GM23338 (cell line): ENCODE measurements at regions not wholly inside any gene's neighbourhood (a gene's known extent, or its start where the extent isn't known, plus 50 kb on each side); places are given as distances from the start of the nearest gene placed in this dataset.

Source experiments
- ATAC-seq: fragments of 200-7000 bp; cut with Tn5 transposase; 3 replicates; pipeline ENCODE4 v1.9.1; 2020
- DNase-seq: peaks from one replicate; pipeline ENCODE4 v3.0.0-alpha.2; 2015; ENCODE audit warnings: low spot score
- H2AFZ ChIP-seq: fragments of 200-600 bp; sonication (generic); 2 replicates; pipeline ENCODE4 v1.8.0; 2016; ENCODE audit warnings: antibody characterized with exemption, mild to moderate bottlenecking, moderate library complexity
- H3F3A ChIP-seq: fragments of 200-600 bp; sonication (generic); replicated peaks from 2 replicates; pipeline ENCODE4 v1.8.0; 2017; ENCODE audit warnings: antibody characterized with exemption, mixed run types, low read depth
- H3K27ac ChIP-seq: fragments of 200-600 bp; sonication (generic); 2 replicates; pipeline ENCODE4 v1.6.1; 2016; ENCODE audit warnings: low read depth
- H3K27me3 ChIP-seq: fragments of 200-600 bp; sonication (generic); 2 replicates; pipeline ENCODE4 v1.8.0; 2016; ENCODE audit warnings: mild to moderate bottlenecking, mixed run types, moderate library complexity; ENCODE audit not compliant: insufficient read depth
- H3K36me3 ChIP-seq: fragments of 200-600 bp; sonication (generic); 2 replicates; pipeline ENCODE4 v1.8.0; 2016; ENCODE audit warnings: mild to moderate bottlenecking; ENCODE audit not compliant: insufficient read depth
- H3K4me1 ChIP-seq: fragments of 200-600 bp; sonication (generic); 2 replicates; pipeline ENCODE4 v1.8.0; 2016; ENCODE audit warnings: mild to moderate bottlenecking, moderate library complexity; ENCODE audit not compliant: insufficient read depth
- H3K4me2 ChIP-seq: fragments of 200-600 bp; sonication (generic); 2 replicates; pipeline ENCODE4 v1.7.1; 2017; ENCODE audit warnings: mixed run types
- H3K4me3 ChIP-seq: fragments of 200-600 bp; sonication (generic); 2 replicates; pipeline ENCODE4 v1.6.1; 2016; ENCODE audit warnings: mixed run types
- H3K79me2 ChIP-seq: fragments of 200-600 bp; sonication (generic); replicated peaks from 2 replicates; pipeline ENCODE4 v1.8.0; 2017; ENCODE audit warnings: mild to moderate bottlenecking; ENCODE audit not compliant: insufficient read depth
- H3K9me2 ChIP-seq: fragments of 200-600 bp; sonication (generic); 2 replicates; pipeline ENCODE4 v1.8.0; 2017; ENCODE audit not compliant: insufficient read depth
- H4K20me1 ChIP-seq: fragments of 200-600 bp; sonication (generic); replicated peaks from 2 replicates; pipeline ENCODE4 v1.8.0; 2017; ENCODE audit warnings: mild to moderate bottlenecking; ENCODE audit not compliant: insufficient read depth
- H3K27ac Mint-ChIP-seq: 2 replicates; pipeline ENCODE4 v1.8.0; 2020; ENCODE audit warnings: inconsistent platforms, mild to moderate bottlenecking, moderate library complexity, mixed read lengths
- H3K27me3 Mint-ChIP-seq: 3 replicates; pipeline ENCODE4 v1.8.0; 2022; ENCODE audit warnings: low read depth, mild to moderate bottlenecking, moderate library complexity, mixed read lengths, inconsistent platforms; ENCODE audit not compliant: insufficient read depth, poor library complexity
- H3K36me3 Mint-ChIP-seq: 3 replicates; pipeline ENCODE4 v1.8.0; 2021; ENCODE audit warnings: low read depth, mild to moderate bottlenecking, inconsistent platforms, moderate library complexity, mixed read lengths
- H3K4me1 Mint-ChIP-seq: 3 replicates; pipeline ENCODE4 v1.8.0; 2020; ENCODE audit warnings: mild to moderate bottlenecking, inconsistent platforms, mixed read lengths
- H3K4me3 Mint-ChIP-seq: 3 replicates; pipeline ENCODE4 v1.8.0; 2021; ENCODE audit warnings: moderate library complexity, mild to moderate bottlenecking, inconsistent platforms, mixed read lengths
- H3K9me3 Mint-ChIP-seq: 3 replicates; pipeline ENCODE4 v1.8.0; 2020; ENCODE audit warnings: moderate library complexity, mild to moderate bottlenecking, inconsistent platforms, mixed read lengths
- ETS1 ChIP-seq: IDR thresholded peaks from 2 replicates; pipeline ENCODE4 v1.6.1; 2016; ENCODE audit warnings: antibody characterized with exemption
- EZH2 ChIP-seq: fragments of 200-600 bp; sonication (generic); IDR thresholded peaks from one replicate; pipeline ENCODE4 v1.8.0; 2017; ENCODE audit warnings: antibody characterized with exemption, mild to moderate bottlenecking, low read depth; ENCODE audit not compliant: unreplicated experiment
- EZH2phosphoT487 ChIP-seq: fragments of 200-600 bp; sonication (generic); IDR thresholded peaks from one replicate; pipeline ENCODE4 v1.8.1; 2018; ENCODE audit warnings: antibody characterized with exemption; ENCODE audit not compliant: unreplicated experiment
- JUNB ChIP-seq: IDR thresholded peaks from one replicate; pipeline ENCODE4 v1.6.1; 2016; ENCODE audit warnings: antibody characterized with exemption; ENCODE audit not compliant: unreplicated experiment
- NANOG ChIP-seq: IDR thresholded peaks from 2 replicates; pipeline ENCODE4 v1.6.1; 2016; ENCODE audit warnings: antibody characterized with exemption, borderline replicate concordance
- POLR2AphosphoS5 ChIP-seq: IDR thresholded peaks from 2 replicates; pipeline ENCODE4 v1.6.1; 2016; ENCODE audit warnings: antibody characterized with exemption, low read depth
- STAT1 ChIP-seq: IDR thresholded peaks from one replicate; pipeline ENCODE4 v1.6.1; 2016; ENCODE audit warnings: antibody characterized with exemption; ENCODE audit not compliant: unreplicated experiment
- ZNF114 ChIP-seq: fragments of 250-450 bp; sonication (Bioruptor Pico); IDR thresholded peaks from 2 replicates; pipeline ENCODE4 v1.5.0; 2020; ENCODE audit warnings: mild to moderate bottlenecking, moderate library complexity
- ZNF331 ChIP-seq: fragments of 250-450 bp; sonication (Bioruptor Pico); IDR thresholded peaks from 2 replicates; pipeline ENCODE4 v1.5.0; 2020; ENCODE audit warnings: low read depth, mild to moderate bottlenecking, moderate library complexity
- TF ChIP-seq, protein P1 (sequence below), 2 experiments: fragments of 200-600 bp in 1 of 2; sonication (generic) in 1 of 2; conservative IDR thresholded peaks; 2 replicates each; pipeline versions ENCODE4 v1.5.1 to v1.6.1; 2016 to 2017; ENCODE audit warnings: antibody characterized with exemption in 2 of 2, low read depth in 2 of 2, mild to moderate bottlenecking in 2 of 2, moderate library complexity in 1 of 2

- DNase-seq (no peak), ATAC-seq (no peak)
- TF ChIP-seq ETS1 (no peak), ZNF114 (CRISPR knock-in tag) (no peak), EZH2 (no peak)
- Histone ChIP-seq H3K4me3 (no peak overlapping the region), H3K4me2 (no peak overlapping the region), H2AFZ (no peak overlapping the region), H3K79me2 (no peaks in the 10 kb centered on the region), H3K27ac (no peak overlapping the region), H3K9me2 (no peaks in the 10 kb centered on the region; the same call in 1 of the 2 replicates), H4K20me1 (no peaks in the 10 kb centered on the region), H3F3A (no peaks in the 10 kb centered on the region), H3K27me3 (no peaks in the 10 kb centered on the region), H3K36me3 (no peaks in the 10 kb centered on the region), H3K4me1 (no peaks in the 10 kb centered on the region)
- Mint-ChIP-seq H3K27me3 (no peaks in the 10 kb centered on the region), H3K4me3 (no peak overlapping the region), H3K36me3 (no peaks in the 10 kb centered on the region), H3K9me3 (0 out of 3 replicates have a peak, but pooled peaks cover 3% of the 10 kb centered on the region), H3K4me1 (no peaks in the 10 kb centered on the region), H3K27ac (no peak overlapping the region)
Measured at GRCh38 chr12:82242729-82243128, 115.5 kb downstream of the CCDC59 start.

- no peaks in the 10 kb centered on the region for H4K20me1 ChIP-seq
- Mint-ChIP-seq H3K36me3 (no peaks in the 10 kb centered on the region), H3K4me1 (no peaks in the 10 kb centered on the region), H3K9me3 (no peaks in the 10 kb centered on the region; the same call in 1 of the 3 replicates), H3K27me3 (no peaks in the 10 kb centered on the region), H3K4me3 (no peak overlapping the region), H3K27ac (no peak overlapping the region)
- no peak overlapping the region for H3K27ac ChIP-seq
- no peak overlapping the region for H3K4me3 ChIP-seq
- no peaks in the 10 kb centered on the region for H3K79me2 ChIP-seq
- DNase-seq (no peak), ATAC-seq (no peak)
- no peaks in the 10 kb centered on the region for H3K4me1 ChIP-seq
- no peaks in the 10 kb centered on the region for H3K9me2 ChIP-seq
- no peaks in the 10 kb centered on the region for H3K36me3 ChIP-seq
- no peaks in the 10 kb centered on the region for H3F3A ChIP-seq
- TF ChIP-seq ZNF114 (CRISPR knock-in tag) = no peak
- TF ChIP-seq STAT1 = no peak
- TF ChIP-seq EZH2 = no peak
- no peak for TF ChIP-seq ZNF331 (CRISPR knock-in tag)
- TF ChIP-seq, protein P1, sequence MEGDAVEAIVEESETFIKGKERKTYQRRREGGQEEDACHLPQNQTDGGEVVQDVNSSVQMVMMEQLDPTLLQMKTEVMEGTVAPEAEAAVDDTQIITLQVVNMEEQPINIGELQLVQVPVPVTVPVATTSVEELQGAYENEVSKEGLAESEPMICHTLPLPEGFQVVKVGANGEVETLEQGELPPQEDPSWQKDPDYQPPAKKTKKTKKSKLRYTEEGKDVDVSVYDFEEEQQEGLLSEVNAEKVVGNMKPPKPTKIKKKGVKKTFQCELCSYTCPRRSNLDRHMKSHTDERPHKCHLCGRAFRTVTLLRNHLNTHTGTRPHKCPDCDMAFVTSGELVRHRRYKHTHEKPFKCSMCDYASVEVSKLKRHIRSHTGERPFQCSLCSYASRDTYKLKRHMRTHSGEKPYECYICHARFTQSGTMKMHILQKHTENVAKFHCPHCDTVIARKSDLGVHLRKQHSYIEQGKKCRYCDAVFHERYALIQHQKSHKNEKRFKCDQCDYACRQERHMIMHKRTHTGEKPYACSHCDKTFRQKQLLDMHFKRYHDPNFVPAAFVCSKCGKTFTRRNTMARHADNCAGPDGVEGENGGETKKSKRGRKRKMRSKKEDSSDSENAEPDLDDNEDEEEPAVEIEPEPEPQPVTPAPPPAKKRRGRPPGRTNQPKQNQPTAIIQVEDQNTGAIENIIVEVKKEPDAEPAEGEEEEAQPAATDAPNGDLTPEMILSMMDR (conservative IDR thresholded peaks at IDR 0.05; ENCODE audit: low read depth in 2 of 2) = no peak
- TF ChIP-seq POLR2AphosphoS5 = no peak
- TF ChIP-seq ETS1 = no peak
- no peak for TF ChIP-seq NANOG
- TF ChIP-seq JUNB = no peak
- no peak for TF ChIP-seq EZH2phosphoT487
- H2AFZ ChIP-seq = no peak overlapping the region
- no peak overlapping the region for H3K4me2 ChIP-seq
- H3K27me3 ChIP-seq = no peaks in the 10 kb centered on the region
Measured at GRCh38 chr12:82225871-82226270, 132.3 kb downstream of the CCDC59 start.
